HG02623 (cell line): ENCODE measurements at regions not wholly inside any gene's neighbourhood (a gene's known extent, or its start where the extent isn't known, plus 50 kb on each side); places are given as distances from the start of the nearest gene placed in this dataset.

Experiments used
- ATAC-seq: cut with Tn5 transposase; IDR thresholded peaks from one replicate; pipeline ENCODE4 v1.9.1; 2021; ENCODE audit warnings: moderate library complexity; ENCODE audit not compliant: unreplicated experiment

DNA sequence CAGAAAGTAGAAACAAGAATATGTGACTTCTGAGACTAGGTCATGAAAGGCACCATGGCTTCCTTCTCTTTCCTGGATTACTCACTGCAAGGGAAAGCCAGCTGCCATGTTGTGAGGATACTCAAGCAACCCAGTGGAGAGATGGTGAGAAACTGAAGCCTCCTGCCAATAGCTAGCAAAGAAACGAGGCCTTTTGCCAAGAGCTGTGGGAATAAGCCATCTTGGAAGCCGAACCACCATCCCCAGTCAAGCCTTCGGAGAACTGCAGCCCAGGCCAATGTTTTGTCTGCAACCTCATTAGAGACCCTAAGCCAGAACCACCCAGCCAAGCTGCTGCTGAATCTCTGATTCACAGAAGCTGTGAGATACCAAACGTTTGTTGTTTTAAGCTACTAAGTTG is 104.7 kb upstream of the CRHR1 start:
- ATAC-seq: no peak

DNA sequence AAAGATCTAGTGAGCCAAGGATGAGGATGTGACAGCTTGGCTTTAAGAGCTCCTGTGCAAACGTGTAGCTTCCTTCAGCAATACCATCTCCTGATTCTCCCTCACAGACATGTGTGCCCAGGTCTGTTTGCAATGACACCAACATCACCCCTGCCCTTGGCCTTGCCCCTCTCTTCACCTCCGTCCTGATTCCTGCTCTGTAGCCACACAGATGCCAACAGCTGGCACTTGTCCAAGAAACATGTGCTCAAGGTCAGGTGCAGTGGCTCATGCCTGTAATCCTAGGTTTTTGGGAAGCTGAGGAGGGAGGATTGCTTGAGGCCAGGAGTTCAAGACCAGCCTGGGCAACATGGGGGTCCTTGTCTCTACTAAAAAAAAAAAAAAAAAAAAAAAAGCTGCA is 103.8 kb upstream of the CRHR1 start:
- no peak for ATAC-seq

DNA sequence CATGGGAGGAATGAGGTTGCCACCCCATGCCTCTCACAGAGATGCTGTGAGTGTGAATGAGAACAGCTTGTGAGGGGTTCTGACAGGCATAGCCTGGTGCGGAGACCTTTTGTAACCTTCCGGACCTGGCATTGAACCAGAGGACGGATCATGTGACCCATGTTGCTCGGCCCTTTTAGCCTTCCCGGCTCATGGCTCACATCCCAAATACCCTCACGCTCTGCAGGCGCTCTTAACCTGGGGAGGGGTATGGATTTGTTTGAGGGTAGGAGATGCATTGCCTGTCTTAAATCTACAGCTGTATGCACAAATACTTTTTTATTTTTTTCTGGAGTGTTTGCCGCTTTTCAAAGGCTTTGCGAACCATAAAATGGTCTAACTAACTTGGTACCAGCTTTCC is 102.4 kb upstream of the CRHR1 start:
- no peak for ATAC-seq

DNA sequence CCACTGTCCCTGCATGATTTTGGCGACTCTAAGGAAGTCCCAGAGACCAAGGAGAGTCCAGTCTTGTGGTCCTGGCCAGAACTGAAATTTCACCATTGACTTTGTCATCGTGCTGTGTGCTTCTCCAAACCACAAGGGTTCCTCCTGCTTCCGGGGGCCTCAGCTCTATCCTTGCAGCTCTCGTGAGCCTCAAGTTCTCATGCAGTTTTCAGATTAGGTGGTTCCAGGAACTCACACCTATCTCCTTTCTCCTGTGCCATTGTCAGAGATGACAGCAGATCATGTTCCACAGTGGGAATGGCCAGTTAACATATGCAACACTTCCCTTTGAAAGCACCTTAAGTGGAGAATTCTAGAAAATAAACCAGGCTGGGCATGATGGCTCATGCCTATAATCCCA is 97.9 kb upstream of the CRHR1 start:
- ATAC-seq: no peak

DNA sequence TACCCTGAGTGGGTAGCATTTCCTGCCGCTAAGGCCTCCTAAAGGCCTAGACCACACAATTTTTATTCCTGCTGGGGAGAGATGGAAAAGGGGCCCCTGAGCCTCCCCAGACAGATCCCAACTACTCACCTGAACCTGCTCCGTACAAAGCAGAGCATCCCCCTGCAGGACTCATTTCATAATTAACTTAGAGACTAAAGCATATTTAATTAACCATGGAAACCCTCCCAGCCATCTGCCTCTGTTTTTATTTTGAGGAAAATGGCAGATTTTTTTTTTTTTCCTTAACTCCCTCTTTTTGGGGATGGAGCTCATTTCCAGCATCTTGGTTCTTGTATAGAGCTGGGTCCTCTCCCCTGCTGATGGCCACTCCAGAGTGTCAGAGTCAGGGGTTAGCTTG is 96.5 kb upstream of the CRHR1 start:
- ATAC-seq: no peak

DNA sequence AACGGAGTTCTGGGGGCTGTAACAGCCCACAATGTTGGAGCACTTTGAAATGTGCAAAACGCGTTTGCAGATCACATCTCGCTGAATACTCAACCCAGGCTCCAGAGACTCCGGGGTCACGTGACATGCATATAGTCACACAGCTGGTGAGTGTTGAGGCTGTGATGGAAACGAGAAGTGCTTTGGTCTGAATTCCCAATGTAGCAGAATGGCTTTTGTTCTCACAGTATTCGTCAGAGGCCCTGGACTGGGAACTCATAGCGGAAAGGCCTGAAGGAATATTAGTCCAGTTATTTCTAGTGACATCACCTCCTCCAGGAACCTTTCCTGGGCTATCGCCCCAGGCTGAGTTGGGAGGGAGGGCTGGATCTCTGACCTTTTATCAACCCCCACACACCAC is 95.8 kb upstream of the CRHR1 start:
- ATAC-seq: no peak

DNA sequence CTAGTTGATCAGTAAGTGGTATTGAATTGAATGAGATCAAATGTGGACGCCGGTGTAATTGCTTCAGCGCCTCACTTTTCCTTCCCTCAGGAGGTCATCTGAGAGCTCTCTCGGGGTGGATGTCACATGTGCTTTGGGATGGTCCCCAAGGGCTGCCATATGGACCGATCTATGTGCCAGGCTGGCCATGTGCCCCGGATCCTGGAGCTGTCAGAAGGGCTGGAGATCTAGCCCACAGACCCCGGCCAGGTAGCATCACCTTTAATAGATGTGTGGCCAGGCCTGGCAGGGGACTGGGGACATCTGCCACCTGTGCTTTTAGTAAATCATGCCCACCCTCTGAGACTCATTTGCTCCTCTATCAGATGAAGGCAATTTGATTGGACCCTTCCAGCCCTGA is 95.3 kb upstream of the CRHR1 start:
- no peak for ATAC-seq

DNA sequence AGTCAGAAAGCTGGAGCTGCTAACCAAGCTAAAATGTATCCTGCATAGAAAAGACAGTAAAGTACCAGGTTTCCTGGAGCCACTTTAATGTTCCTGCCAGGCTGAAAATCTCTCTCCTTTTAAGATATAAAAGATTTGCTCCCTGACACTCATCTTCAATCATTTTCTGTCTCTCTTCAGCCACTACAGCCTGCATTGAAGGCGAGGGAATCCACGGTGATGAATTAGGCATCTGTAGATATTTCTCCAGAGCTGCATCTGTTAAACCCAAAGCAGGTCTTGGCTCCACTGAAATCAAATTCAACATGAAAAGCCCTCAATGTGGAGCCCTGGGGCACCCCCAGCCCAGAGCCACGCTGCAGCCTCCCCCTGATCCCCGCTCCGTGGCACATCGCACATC is 94.7 kb upstream of the CRHR1 start:
- no peak for ATAC-seq

DNA sequence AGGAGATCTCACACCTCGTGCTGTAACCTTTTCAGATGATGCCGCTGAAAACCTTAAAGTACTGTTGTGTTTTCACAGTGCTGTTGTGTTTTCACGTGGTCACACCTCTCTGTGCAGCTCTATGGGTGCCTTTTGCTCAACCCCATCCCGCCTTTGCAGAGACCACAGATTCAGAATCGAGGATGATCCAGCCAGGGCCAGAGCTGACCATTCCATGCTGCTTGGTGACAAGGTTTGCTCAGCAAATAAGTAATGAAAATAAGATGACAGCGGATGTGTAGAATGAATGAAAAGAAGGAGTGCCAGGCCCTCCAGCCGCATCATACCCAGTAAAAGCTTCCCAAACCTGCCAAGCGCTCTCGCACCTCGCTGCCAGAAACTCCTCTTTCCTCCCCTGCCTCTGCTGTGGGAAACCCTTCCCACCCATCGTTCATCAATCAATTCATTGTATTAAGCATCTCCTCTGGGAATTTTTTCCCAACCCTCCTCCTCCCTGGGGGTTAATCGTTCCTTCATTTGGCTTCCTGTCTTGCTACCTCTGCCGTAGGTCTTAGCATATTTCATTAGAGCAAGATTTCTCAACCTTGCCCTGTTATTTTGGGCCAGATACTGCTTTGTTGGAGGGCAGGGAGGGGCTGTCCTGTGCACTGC is 93.4 kb upstream of the CRHR1 start:
- no peak for ATAC-seq

DNA sequence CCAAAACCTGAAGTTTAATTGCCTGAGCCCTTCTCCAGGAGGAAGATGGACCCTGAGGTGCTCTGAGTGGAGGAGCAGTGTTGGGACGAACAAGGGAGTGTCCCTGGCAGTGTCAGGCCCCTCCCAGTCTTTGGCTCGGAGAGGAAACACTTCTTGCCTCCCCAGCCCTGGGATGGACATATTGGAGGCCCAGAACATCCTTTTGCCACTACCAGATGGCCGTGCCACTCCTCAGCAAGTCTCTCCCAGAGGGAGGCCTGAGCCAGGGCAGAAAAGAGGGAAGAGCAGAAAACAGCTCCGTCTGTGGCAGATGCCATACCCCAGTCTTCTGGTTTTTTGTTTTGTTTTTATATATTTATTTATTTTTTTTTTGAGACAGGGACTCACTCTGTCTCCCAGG is 91.5 kb upstream of the CRHR1 start:
- no peak for ATAC-seq

DNA sequence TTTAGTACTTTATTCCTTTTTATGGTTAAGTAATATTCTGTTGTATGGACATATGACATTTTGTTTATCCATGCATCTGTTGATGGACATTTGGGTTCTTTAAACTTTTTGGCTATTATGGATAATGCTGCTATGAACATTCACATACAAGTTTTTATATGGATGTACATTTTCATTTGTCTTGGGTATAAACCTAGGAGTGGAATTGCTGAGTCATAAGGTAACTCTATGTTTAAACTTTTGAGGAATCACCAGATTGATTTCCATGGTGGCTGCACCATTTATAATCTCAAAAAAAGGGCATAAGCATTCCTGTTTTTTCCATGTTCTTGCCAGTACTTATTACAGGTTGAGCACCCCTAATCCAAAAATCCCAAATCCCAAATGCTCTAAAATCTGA is 90.3 kb upstream of the CRHR1 start:
- no peak for ATAC-seq

DNA sequence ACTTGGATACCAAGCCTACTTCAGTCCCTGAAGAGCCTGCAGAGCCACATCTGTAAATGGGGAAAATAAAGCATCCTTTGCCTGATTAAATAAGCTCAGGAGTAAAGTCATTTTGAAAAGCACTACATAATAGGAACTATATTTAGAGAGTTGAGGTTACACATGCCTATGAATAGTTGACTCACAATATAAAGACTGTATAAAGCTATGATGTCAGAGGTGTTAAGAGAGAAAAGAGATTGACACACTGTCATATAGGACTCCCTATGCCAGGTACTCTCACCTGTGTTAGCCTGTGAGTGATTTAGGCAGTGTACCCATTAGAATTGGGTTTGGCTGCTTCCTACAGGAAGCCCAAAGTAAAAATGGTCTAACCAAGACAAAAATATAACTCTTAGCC is 87.7 kb upstream of the CRHR1 start:
- ATAC-seq: no peak

DNA sequence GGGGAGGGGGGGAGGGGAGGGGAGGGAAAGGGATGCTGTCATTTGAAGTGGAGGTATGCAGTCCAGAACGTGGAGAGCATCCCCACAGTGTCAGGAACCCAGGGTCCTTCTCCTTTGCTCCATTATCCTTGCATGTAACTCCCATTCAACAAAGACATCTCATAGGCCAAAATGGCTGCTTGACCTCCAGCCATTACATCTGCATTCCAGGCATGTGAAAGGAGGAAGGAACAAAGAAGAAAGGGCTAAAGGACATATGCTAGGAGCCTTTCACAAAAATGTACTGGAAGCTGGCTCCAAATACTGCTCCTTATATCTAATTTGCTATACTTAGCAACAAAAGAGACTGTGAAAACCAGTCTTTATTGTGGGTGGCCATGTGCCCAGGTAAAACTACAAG is 87.0 kb upstream of the CRHR1 start:
- ATAC-seq: no peak

DNA sequence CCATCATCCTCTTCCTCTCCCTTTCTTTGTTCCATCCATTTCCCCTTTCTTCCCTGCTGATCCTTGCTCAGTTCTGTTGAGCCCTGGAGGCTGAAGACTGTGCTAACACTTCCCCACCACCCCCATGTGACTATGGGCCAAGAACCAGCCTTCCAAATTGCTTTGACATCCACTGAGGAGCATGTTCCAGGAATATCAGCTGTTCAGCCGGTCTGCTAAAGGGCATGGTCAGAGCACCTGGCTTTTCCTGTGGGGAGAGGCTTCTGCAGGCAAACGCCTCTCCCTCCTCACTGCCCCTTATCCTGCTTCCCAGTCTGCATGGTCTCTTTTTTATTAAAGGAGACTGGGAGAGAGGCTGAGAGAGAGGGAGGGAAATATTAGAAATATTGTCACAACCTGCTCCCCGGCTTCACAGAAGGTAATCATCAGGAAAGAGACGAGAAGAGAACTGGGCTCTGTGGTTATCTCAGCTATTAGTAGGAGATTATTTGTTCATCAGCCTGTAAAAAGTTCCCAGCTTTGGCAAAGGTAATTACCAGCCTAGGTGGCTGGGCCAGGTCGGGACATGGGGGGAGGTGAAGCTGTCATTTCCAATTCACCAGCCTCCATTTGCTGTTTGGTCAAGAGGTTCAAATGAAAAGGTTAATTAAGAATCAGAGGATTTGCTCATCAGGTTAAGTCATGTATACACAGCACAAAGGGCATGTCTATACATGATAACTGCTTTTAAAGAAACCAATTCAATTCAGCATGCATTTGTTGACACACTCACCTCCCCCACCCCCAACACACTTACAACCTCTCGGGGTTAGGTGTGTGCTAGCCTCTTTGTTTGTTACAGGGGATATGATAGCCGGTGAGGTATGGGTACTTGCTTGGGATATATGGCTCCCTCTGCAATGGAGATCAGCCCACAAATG is 83.7 kb upstream of the CRHR1 start:
- ATAC-seq: no peak

DNA sequence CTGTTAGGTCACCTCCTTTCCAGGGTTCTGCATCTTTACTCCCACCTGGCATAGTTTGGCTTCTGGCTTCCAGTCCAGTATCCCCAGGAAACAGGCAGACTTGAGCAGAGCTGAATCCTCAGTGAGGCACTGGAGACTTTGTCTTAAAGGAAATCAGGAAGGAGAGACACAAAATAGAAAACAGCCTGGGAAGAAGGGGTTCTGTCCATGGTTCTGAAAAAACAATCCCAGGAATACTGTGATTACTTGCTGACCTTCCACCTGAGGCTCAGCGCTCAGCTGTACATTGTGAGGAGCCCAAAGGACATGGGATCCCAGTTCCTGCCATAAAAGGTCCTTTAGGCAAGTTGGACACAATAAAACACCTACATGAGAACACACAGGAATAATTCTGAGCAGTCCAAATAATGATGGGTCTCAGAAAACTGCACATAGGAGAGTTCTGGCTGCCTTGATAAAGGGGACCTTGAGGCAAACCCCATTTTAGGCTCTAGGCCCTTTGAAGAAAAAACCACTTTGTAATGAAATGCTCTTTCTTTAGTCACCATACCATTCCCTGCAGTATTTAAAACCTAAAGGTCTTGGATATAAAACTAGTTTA is 81.4 kb upstream of the CRHR1 start:
- no peak for ATAC-seq

DNA sequence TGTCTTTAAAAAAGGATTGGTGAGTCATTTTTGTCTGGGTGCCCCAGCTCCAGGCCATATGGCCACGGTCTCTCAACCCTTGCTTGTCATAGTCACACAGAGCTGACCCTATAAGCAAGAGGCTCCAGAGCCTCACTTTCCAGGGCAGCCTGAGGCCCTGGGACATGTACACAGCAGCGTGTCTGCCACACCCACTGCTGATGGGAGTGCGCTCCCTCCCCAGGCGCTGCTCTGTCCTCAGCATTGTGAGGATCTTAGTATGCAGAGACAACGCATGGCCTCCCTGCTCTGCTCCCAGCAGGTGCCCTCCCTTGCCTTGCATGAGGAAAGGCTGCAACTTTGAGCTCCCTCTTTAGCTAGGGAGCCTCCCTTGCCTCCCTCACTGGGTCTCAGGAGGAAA is 80.8 kb upstream of the CRHR1 start:
- ATAC-seq: no peak

DNA sequence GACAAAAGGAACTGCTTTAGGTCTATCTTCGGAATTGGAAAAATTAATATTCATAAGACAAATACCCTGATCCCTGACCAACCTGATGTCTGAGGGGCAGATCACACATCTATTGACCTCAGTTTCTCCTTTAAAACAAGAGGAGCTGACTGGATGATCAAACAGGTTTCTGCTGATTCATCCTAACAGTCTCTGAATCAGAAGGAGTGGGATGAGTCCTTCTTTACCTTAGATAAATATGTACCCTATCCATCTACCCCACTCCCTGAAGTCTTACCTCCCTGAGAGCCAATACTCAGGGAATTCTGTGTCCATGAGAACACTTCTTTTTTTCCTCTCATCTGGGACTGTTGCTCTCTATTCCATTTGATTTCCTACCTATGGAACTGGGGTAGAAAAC is 80.3 kb upstream of the CRHR1 start:
- ATAC-seq: no peak

DNA sequence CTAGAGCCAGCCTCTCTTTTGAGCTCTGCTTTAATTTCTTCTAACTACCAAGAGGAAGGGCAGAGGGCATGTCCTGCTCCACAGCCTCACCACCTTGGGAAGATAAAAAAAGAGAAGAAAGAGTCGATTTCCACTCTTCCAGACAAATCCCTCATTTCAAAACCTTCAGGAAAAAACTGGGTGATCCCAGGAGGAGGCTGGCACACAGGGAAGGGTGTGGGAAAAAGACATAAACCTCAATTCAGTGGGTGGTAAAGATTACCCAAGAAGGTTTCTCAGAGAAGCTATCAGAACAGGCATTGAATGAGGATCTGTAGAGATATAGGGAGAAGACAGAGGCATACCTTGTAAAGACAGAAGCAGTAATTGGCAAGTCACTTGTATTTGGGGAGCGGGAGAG is 79.9 kb upstream of the CRHR1 start:
- no peak for ATAC-seq

DNA sequence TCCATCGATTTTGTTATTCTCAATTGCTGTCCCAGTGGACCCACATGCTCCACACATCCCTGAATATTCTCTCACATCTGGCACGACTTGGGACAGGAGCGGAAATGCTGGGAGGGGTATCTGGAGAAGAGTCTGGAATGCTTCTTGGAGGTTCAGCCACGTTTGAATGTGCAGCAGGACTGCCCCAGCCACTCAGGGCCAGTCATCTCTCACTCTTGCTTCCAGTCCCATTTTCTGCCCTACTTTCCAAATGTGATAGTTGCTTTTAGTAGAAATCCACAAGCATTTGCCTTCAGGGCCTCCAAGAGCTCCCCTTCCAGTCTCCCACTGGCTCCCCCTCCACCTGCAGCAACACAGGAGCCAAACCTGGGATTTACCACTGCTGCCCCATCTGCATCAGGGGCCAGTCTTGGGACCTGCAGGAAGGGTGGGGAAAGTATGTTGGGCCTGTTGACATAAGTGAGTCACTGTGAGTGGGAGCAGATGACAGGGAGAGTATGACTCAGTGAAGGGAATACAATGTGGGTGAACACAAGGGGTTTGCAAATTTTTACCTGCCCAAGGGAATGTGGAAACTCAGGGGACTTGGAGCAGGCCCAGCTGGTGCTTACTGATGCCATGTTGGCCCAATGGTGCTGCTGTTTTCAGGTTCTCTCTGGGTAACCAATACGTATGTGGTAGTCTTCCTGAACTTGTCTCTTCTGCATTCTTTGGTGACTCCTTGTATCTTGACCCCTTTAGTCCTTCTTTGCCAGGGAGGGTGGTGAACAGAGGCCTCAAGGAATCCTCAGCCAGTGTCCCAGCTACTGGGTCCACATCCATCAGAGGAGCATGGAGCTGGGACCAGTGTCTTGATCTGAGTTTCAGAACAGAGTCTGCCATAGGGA is 78.8 kb upstream of the CRHR1 start:
- no peak for ATAC-seq

DNA sequence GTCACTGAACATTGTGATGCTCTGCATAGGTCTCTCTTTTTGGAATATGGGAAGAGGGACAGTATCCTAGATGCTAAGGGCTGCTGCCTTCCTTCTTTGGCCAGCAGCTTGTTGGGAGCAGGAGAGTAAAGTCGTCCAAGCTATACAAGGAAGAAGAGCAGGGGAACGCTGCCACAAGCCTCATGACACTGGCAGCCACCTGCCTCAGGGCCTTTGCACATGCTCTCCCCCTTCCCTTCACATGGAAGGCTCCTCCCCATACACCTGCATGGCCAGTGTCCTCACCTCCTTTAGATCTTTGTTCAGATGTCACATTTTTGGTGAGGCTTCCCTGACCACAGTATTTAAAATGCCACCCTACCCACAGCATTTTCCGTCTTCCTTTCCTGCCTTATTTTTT is 78.1 kb upstream of the CRHR1 start:
- no peak for ATAC-seq

DNA sequence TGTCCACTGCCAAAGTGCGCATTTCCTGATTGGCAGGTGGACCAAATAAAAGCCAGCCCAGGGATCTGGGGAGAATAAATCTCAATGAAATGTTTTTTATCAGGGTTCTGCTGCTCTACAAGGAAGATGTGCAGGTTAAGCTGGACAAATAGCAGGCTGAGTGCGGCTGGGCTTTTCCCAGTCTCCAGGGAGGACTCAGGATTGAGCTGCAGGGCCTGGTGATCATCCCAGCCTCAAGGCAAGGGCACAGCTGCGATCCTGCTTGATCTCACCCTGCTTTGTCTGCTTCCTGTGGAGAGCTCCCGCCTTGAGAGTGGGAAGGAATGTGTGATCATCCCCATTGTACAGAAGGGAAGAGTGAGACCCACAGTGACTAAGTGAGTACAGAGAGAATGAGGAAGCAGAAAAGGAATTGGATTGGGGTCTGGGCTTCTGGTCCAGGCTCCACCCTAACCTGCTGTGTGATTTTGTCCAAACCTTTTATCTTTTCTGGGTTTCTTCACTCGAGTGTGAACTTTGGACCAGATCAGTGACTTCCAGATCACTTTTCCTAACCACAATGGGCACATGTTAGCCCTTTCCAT is 75.3 kb upstream of the CRHR1 start:
- ATAC-seq: no peak
